ENCODE measurements at regions not wholly inside any gene's neighbourhood (a gene's known extent, or its start where the extent isn't known, plus 50 kb on each side); places are given as distances from the start of the nearest gene placed in this dataset.

- TF ChIP-seq EZH2phosphoT487 (IDR thresholded peaks at IDR 0.05; ENCODE audit: borderline replicate concordance, low read length), result no peak
- TF ChIP-seq CTCF (IDR thresholded peaks at IDR 0.05; ENCODE audit: low read depth, low read length, poor library complexity, severe bottlenecking), result no peak
Observed at GRCh38 chr12:67422081-67422480, 152.9 kb downstream of the CAND1 start.
